ENCODE measurements at regions not wholly inside any gene's neighbourhood (a gene's known extent, or its start where the extent isn't known, plus 50 kb on each side); places are given as distances from the start of the nearest gene placed in this dataset.

DNA sequence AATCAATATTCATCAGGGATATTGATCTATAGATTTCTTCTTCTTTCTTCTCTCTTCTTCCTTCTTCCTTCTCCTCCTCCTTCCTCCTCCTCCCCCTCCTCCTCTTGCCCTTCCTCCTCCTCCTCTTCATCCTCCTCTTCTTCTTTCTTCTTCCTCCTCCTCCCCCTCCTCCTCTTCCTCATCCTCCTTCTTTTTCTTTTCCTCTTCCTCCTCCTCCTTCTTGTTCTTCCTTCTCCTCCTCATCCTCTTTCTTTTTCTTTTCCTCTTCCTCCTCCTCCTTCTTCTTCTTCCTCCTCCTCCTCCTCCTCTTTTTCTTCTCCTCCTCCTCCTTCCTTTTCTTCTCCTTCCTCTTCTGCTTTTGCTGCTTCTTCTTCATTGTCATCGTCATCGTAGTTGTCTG, 52.4 kb upstream of the SERINC1 start:
- Histone ChIP-seq H3K9me3 (peaks cover 6% of the 10 kb centered on the region), H3K36me3 (ENCODE audit: low read depth) (no peaks in the 10 kb centered on the region), H3K4me1 (ENCODE audit: low read depth) (no peaks in the 10 kb centered on the region), H3K4me3 (no peak overlapping the region)
- DNase-seq = no peak
- TF ChIP-seq CTCF (IDR thresholded peaks at IDR 0.05) = no peak
- intact Hi-C loops (cut with DNase I, micrococcal nuclease) = no loop called here
- ATAC-seq = no peak

GRCh38 chr6:122530440-122531046, 58.9 kb upstream of the SERINC1 start:
- peak; percentile 76 for TF ChIP-seq CTCF (IDR thresholded peaks at IDR 0.05)
- peaks cover 6% of the 10 kb centered on the region for H3K9me3 ChIP-seq
- DNase-seq (peak in 1 of 3 donors; percentile 88), ATAC-seq (peak; percentile 91)
- no peaks in the 10 kb centered on the region for H3K36me3 ChIP-seq (ENCODE audit: low read depth)
- intact Hi-C loops (cut with DNase I, micrococcal nuclease) = loop anchor here (5.0 to 10.0 kb wide), 2 partner anchors 146 to 148 kb away; no protein-coding TSS in a partner anchor
- H3K4me3 ChIP-seq = no peak overlapping the region
- no peaks in the 10 kb centered on the region for H3K4me1 ChIP-seq (ENCODE audit: low read depth)

DNA sequence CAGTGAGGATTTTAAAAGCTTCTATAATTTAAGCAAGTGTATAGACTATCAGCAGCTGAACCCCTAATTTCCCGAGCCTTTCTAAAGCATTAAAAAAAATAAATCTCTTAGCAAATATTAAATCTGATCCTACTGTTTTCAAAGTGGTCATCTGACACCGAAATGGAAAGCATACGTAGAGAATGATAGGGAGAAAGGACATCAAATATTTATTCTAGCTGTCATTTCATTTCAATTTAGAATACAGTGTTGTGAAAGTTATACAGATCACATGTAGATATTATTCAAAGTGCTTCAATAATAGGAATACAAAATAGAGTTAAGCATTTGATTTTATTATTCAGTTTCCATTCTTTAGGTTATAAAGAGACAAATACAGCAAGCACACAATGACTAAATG, 61.9 kb upstream of the PKIB start:
- DNase-seq (no peak), ATAC-seq (no peak)
- Histone ChIP-seq H3K36me3 (ENCODE audit: low read depth) (no peaks in the 10 kb centered on the region), H3K4me3 (no peak overlapping the region), H3K4me1 (ENCODE audit: low read depth) (no peaks in the 10 kb centered on the region), H3K9me3 (no peaks in the 10 kb centered on the region)
- no peak for TF ChIP-seq CTCF (IDR thresholded peaks at IDR 0.05)
- intact Hi-C loops (cut with DNase I, micrococcal nuclease) = no loop called here

DNA sequence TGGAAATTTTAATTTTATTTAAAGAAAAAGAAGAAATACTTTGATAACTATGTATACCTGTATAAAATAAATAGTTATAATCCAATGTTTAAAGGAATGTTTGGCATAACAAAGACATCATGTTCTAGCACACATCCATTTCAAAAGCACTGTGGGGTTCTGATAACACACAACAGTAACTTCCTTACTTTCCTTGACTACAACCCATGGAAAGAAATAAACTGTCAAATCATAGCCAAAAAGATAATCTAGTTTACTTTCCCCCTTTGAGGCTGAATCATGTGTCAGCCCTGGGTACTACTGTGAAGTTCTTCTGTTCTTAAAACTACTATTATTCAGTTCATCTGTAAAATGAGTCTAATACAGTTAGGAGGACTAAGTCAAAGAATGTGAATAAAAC, 61.4 kb upstream of the PKIB start:
- DNase-seq (no peak), ATAC-seq (no peak)
- TF ChIP-seq CTCF (IDR thresholded peaks at IDR 0.05) = no peak
- Histone ChIP-seq H3K4me1 (ENCODE audit: low read depth) (no peaks in the 10 kb centered on the region), H3K36me3 (ENCODE audit: low read depth) (no peaks in the 10 kb centered on the region), H3K4me3 (no peak overlapping the region), H3K9me3 (no peaks in the 10 kb centered on the region)
- intact Hi-C loops (cut with DNase I, micrococcal nuclease) = no loop called here

DNA sequence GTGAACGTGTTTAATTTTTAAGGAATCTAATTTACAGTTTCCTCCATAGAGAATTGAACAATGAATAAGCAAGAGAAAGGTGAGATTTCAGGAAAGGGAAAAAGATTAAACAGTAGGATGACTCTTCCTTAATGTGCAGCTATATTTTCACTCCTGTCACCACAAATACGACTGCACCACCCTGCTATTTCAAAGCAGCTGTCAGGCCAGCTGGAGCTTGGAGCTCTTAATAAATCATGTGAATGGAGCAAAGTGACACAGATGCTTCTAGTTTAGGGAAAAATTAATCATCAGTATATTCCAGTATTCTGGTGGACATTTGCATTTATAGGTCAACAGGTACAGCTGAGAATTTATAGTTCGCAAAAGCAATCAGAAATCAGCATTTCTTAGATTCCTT, 56.5 kb upstream of the PKIB start:
- no peak for TF ChIP-seq CTCF (IDR thresholded peaks at IDR 0.05)
- Histone ChIP-seq H3K4me3 (no peak overlapping the region), H3K4me1 (ENCODE audit: low read depth) (no peaks in the 10 kb centered on the region), H3K36me3 (ENCODE audit: low read depth) (no peaks in the 10 kb centered on the region), H3K9me3 (no peaks in the 10 kb centered on the region)
- ATAC-seq (no peak), DNase-seq (no peak)
- intact Hi-C loops (cut with DNase I, micrococcal nuclease) = no loop called here

DNA sequence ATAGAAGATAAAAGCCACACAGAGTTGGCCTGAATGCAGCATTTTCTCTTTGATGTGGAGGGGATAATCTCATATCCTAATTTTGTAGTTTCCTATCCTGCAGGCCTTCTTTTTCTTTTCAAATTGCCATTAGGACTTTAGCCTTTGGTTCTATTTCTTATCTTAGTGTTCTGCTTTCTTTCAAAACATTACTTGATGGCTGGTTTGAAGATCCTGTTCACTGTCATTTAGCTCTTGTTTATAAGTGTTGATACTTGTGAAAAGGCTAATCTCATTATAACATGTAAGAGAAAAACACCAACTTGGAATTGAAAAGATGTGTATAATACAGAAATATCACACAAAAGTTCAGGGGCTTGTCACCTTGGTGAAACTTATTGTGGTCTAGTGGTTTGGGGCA, 54.6 kb upstream of the PKIB start:
- Histone ChIP-seq H3K4me1 (ENCODE audit: low read depth) (no peaks in the 10 kb centered on the region), H3K4me3 (no peak overlapping the region), H3K9me3 (no peaks in the 10 kb centered on the region), H3K36me3 (ENCODE audit: low read depth) (no peaks in the 10 kb centered on the region)
- TF ChIP-seq CTCF (IDR thresholded peaks at IDR 0.05) = no peak
- ATAC-seq (no peak), DNase-seq (no peak)
- intact Hi-C loops (cut with DNase I, micrococcal nuclease) = no loop called here
